ENCODE measurements at regions not wholly inside any gene's neighbourhood (a gene's known extent, or its start where the extent isn't known, plus 50 kb on each side); places are given as distances from the start of the nearest gene placed in this dataset.
"Not testable (repeated sequence)": the region's sequence is repeated elsewhere in the genome, so short reads cannot be mapped to it uniquely, and the experiment has no call there.

DNA sequence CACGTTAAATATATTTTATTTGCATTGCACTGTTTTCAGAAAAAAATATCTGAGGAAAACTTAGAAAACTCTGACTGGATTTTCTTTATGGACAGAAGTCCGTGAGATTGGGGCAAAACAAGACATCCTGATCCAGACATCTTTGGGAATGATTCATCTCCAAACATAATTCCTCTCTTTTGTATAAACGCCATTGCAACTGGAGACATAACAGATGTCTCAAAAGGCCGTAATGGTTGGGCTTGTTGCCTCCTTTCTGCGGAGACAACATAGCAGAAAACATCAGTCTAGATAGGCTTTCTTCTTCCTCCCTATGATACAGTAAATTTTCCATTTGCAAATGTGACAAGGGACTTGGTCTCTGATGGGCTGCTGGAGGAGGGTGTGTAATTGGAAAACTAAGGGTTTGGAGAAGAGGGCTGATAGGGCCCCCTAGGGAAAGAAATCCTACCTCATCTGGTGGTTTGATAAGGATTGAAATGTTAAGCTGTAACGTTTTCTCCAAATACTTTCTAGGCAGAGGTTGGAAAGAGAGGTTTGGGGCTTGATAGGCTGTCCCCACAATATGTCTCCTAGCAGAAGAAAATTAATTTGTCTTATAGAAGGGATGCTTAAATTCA lies 631.5 kb upstream of the ST8SIA4 start:
- Histone ChIP-seq H3K27ac (no peak overlapping the region), H3K36me3 (no peaks in the 10 kb centered on the region), H3K4me3 (no peak overlapping the region), H3K27me3 (no peaks in the 10 kb centered on the region), H3K9me3 (peaks cover 7% of the 10 kb centered on the region), H3K4me1 (no peaks in the 10 kb centered on the region)
- no peak for DNase-seq (ENCODE audit: low spot score in 2 of 2)
- TF ChIP-seq POLR2A (IDR thresholded peaks at IDR 0.05): no peak
- TF ChIP-seq POLR2AphosphoS5 (IDR thresholded peaks at IDR 0.05): no peak
- TF ChIP-seq CTCF (IDR thresholded peaks at IDR 0.05): no peak
- TF ChIP-seq EP300 (IDR thresholded peaks at IDR 0.05): no peak
- WGBS: 53% methylated on average over 6 of the region's 6 CpGs

DNA sequence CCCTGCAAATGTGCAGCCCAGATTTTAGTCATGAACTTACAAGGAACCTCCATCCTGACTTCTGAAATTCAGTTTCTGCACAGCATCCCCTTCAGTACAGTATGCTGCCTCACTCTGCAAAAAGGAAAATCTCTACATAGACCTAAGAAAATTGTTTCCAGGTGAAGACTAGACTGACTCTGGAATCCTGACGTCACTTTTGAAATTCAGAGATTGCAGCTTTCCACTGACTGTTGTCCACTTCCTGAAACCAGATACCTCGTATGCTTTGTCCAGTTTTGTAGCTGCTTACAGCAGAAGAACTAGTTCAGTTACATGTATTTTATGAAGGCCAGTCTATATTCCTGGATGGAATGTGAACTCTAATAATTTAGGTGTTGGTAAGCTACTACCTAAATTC lies 629.3 kb upstream of the ST8SIA4 start:
- Histone ChIP-seq H3K27me3 (no peaks in the 10 kb centered on the region), H3K9me3 (peaks cover 7% of the 10 kb centered on the region), H3K4me3 (no peak overlapping the region), H3K36me3 (no peaks in the 10 kb centered on the region), H3K4me1 (no peaks in the 10 kb centered on the region), H3K27ac (no peak overlapping the region)
- no peak for TF ChIP-seq CTCF (IDR thresholded peaks at IDR 0.05)
- no peak for TF ChIP-seq POLR2AphosphoS5 (IDR thresholded peaks at IDR 0.05)
- TF ChIP-seq POLR2A (IDR thresholded peaks at IDR 0.05): no peak
- TF ChIP-seq EP300 (IDR thresholded peaks at IDR 0.05): no peak
- 38% methylated on average over 2 of the region's 2 CpGs for WGBS
- no peak for DNase-seq (ENCODE audit: low spot score in 2 of 2)

DNA sequence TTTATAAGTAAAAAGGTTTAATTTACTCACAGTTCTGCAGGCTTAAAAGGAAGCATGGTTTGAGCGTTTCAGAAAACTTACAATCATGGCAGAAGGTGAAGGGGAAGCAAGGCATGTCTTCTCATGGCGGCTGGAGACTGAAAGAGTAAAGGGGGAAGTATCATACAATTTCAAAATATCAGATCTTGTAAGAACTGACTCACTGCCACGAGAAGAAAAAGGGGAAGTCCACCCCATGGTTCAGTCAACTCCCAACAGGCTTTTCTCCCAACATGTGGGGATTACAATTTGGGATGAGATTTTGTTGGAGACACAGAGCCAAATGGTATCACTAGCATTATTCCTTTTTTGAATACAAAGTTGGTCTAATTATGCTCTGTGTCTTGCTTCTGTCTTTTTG lies 627.9 kb upstream of the ST8SIA4 start:
- Histone ChIP-seq H3K4me1 (no peaks in the 10 kb centered on the region), H3K27me3 (no peaks in the 10 kb centered on the region), H3K9me3 (peaks cover 7% of the 10 kb centered on the region), H3K4me3 (no peak overlapping the region), H3K36me3 (no peaks in the 10 kb centered on the region), H3K27ac (no peak overlapping the region)
- 74% methylated on average over 3 of the region's 3 CpGs for WGBS
- TF ChIP-seq CTCF (IDR thresholded peaks at IDR 0.05): no peak
- TF ChIP-seq POLR2A (IDR thresholded peaks at IDR 0.05): no peak
- TF ChIP-seq EP300 (IDR thresholded peaks at IDR 0.05): no peak
- no peak for TF ChIP-seq POLR2AphosphoS5 (IDR thresholded peaks at IDR 0.05)
- DNase-seq (ENCODE audit: low spot score in 2 of 2): no peak

DNA sequence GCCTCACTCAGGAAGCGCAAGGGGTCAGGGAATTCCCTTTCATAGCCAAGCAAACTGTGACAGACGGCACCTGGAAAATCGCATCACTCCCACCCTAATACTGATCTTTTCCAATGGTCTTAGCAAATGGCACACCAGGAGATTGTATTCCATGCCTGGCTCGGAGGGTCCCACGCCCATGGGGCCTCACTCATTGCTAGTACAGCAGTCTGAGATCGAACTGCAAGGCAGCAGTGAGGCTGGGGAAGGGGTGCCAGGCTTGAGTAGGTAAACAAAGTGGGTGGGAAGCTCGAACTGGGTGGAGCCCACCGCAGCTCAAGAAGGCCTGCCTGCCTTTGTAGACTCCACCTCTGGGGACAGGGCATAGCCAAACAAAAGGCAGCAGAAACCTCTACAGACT lies 626.0 kb upstream of the ST8SIA4 start:
- not testable (repeated sequence) for H3K36me3 ChIP-seq; H3K9me3 ChIP-seq; H3K27me3 ChIP-seq; H3K4me3 ChIP-seq; H3K4me1 ChIP-seq; DNase-seq (ENCODE audit: low spot score in 2 of 2); H3K27ac ChIP-seq
- 74% methylated on average over 7 of the region's 8 CpGs for WGBS

- WGBS: 84% methylated on average over 2 of the region's 2 CpGs
- no peaks in the 10 kb centered on the region for H3K9me3 ChIP-seq
- TF ChIP-seq POLR2A (IDR thresholded peaks at IDR 0.05) (no peak), EP300 (IDR thresholded peaks at IDR 0.05) (no peak), CTCF (IDR thresholded peaks at IDR 0.05) (no peak), POLR2AphosphoS5 (IDR thresholded peaks at IDR 0.05) (no peak)
- no peak overlapping the region for H3K4me3 ChIP-seq
- no peaks in the 10 kb centered on the region for H3K4me1 ChIP-seq
- H3K27ac ChIP-seq: no peak overlapping the region
- H3K27me3 ChIP-seq: no peaks in the 10 kb centered on the region
- H3K36me3 ChIP-seq: no peaks in the 10 kb centered on the region
- DNase-seq (ENCODE audit: low spot score in 2 of 2): no peak
Observed at GRCh38 chr5:101520417-101520816, 617.3 kb upstream of the ST8SIA4 start.

GRCh38 chr5:101517795-101518194 lies 614.7 kb upstream of the ST8SIA4 start:
- no peak overlapping the region for H3K27ac ChIP-seq
- TF ChIP-seq CTCF (IDR thresholded peaks at IDR 0.05) (no peak), POLR2A (IDR thresholded peaks at IDR 0.05) (no peak), POLR2AphosphoS5 (IDR thresholded peaks at IDR 0.05) (no peak), EP300 (IDR thresholded peaks at IDR 0.05) (no peak)
- H3K4me3 ChIP-seq: no peak overlapping the region
- DNase-seq (ENCODE audit: low spot score in 2 of 2): no peak
- no peaks in the 10 kb centered on the region for H3K9me3 ChIP-seq
- 42% methylated on average over 2 of the region's 2 CpGs for WGBS
- no peaks in the 10 kb centered on the region for H3K4me1 ChIP-seq
- H3K27me3 ChIP-seq: no peaks in the 10 kb centered on the region
- H3K36me3 ChIP-seq: no peaks in the 10 kb centered on the region

Data from suprapubic skin (tissue), 4 donors.